HG02943 (cell line): ENCODE measurements at regions not wholly inside any gene's neighbourhood (a gene's known extent, or its start where the extent isn't known, plus 50 kb on each side); places are given as distances from the start of the nearest gene placed in this dataset.
"Not testable (repeated sequence)": the region's sequence is repeated elsewhere in the genome, so short reads cannot be mapped to it uniquely, and the experiment has no call there.

Source experiments
- ATAC-seq: cut with Tn5 transposase; IDR thresholded peaks from one replicate; pipeline ENCODE4 v1.9.1; 2021; ENCODE audit warnings: mild to moderate bottlenecking, low read depth, moderate library complexity; ENCODE audit not compliant: unreplicated experiment

GRCh38 chr3:174336784-174337183 is 522.4 kb upstream of the NAALADL2 start:
- ATAC-seq: no peak

- ATAC-seq: no peak
Observed at GRCh38 chr3:174337227-174337626, 521.9 kb upstream of the NAALADL2 start.

GRCh38 chr3:174340624-174341587 is 518.2 kb upstream of the NAALADL2 start:
- no peak for ATAC-seq

- ATAC-seq: no peak
Observed at GRCh38 chr3:174342171-174342570, 517.0 kb upstream of the NAALADL2 start.

GRCh38 chr3:174342941-174343501 is 516.1 kb upstream of the NAALADL2 start:
- ATAC-seq: no peak

- ATAC-seq: no peak
Observed at GRCh38 chr3:174346141-174346540, 513.0 kb upstream of the NAALADL2 start.

- no peak for ATAC-seq
Observed at GRCh38 chr3:174346571-174346970, 512.6 kb upstream of the NAALADL2 start.

GRCh38 chr3:174347474-174348138 is 511.5 kb upstream of the NAALADL2 start:
- ATAC-seq: no peak

- ATAC-seq: no peak
Observed at GRCh38 chr3:174352227-174352626, 506.9 kb upstream of the NAALADL2 start.

GRCh38 chr3:174355505-174355904 is 503.6 kb upstream of the NAALADL2 start:
- no peak for ATAC-seq

GRCh38 chr3:174356596-174356995 is 502.5 kb upstream of the NAALADL2 start:
- ATAC-seq: no peak

- ATAC-seq: no peak
Observed at GRCh38 chr3:174358252-174358651, 500.9 kb upstream of the NAALADL2 start.

GRCh38 chr3:174362556-174362955 is 496.6 kb upstream of the NAALADL2 start:
- no peak for ATAC-seq

GRCh38 chr3:174363256-174363655 is 495.9 kb upstream of the NAALADL2 start:
- ATAC-seq: no peak

GRCh38 chr3:174365796-174366195 is 493.3 kb upstream of the NAALADL2 start:
- ATAC-seq: no peak

- not testable (repeated sequence) for ATAC-seq
Observed at GRCh38 chr3:174366904-174367303, 492.2 kb upstream of the NAALADL2 start.

- no peak for ATAC-seq
Observed at GRCh38 chr3:174376346-174376745, 482.8 kb upstream of the NAALADL2 start.

GRCh38 chr3:174377096-174377495 is 482.0 kb upstream of the NAALADL2 start:
- ATAC-seq: no peak

- ATAC-seq: no peak
Observed at GRCh38 chr3:174377684-174378083, 481.4 kb upstream of the NAALADL2 start.

- ATAC-seq: no peak
Observed at GRCh38 chr3:174382878-174383277, 476.3 kb upstream of the NAALADL2 start.

GRCh38 chr3:174387736-174388135 is 471.4 kb upstream of the NAALADL2 start:
- ATAC-seq: no peak
